BJ (cell line): ENCODE measurements at regions not wholly inside any gene's neighbourhood (a gene's known extent, or its start where the extent isn't known, plus 50 kb on each side); places are given as distances from the start of the nearest gene placed in this dataset.

Source experiments
- CTCF ChIA-PET: fragments of 350-600 bp; formaldehyde crosslinking; extraction: SDS; loops from one replicate; lab custom pipeline; 2021; ENCODE audit warnings: antibody characterized with exemption, inconsistent platforms; lab: Yijun Ruan, JAX
- POLR2A ChIA-PET: fragments of 300-600 bp; sonication (Branson Sonifier 250); formaldehyde crosslinking; extraction: SDS; loops from one replicate; lab custom pipeline; 2021; ENCODE audit warnings: antibody characterized with exemption; lab: Charles Lee
- DNase-seq: peaks from one replicate; pipeline ENCODE4 v3.0.0-alpha.2; 2011; ENCODE audit warnings: low read depth
- H3K27me3 ChIP-seq: 2 replicates; pipeline ENCODE4 v1.6.0; 2011; ENCODE audit warnings: low read length; ENCODE audit not compliant: control insufficient read depth, insufficient read depth
- H3K36me3 ChIP-seq: 2 replicates; pipeline ENCODE4 v1.5.1; 2011; ENCODE audit warnings: low read length; ENCODE audit not compliant: control insufficient read depth, insufficient read depth
- H3K4me3 ChIP-seq: 2 replicates; pipeline ENCODE4 v1.5.1; 2011; ENCODE audit warnings: low read depth, mild to moderate bottlenecking, control low read depth, low read length
- CTCF ChIP-seq: IDR thresholded peaks from 2 replicates; pipeline ENCODE4 v1.5.1; 2011; ENCODE audit warnings: low read depth, mild to moderate bottlenecking, control low read depth, inconsistent platforms, low read length, moderate library complexity; ENCODE audit not compliant: insufficient read depth

DNA sequence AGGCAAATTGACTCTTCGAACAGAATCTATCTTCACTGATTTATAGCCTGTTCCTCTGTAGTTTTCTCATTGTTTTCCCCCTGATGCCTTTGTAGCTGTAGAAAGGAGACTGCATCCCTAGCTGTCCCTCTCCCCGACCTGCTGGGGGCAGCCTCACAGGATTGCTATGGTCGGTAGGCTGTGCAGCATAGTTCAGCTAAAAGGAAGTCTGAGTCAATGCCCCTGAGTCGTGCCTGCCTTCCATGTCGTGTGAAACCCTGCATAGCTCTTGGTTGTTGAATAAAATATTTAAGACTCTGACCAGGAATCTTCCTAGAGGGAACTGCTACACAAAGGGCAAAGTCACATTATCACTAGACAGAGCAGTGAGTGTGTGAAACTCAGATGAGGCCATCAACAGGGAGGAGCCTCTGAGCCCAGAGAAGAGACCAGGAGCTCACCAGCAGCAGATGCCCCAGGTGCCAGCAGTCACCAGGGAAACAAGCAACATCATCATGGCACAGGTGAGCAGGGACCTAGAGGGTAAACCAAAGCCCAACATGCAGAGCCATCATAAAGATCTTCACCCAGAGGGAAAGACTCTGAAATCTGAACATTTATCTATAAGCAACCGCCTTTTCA is 108.4 kb upstream of the NBEA start:
- no peak for DNase-seq
- ChIA-PET CTCF (interaction anchor here (1.1 kb wide), 1 partner anchor 23 kb away, joined by 3 read pairs; no protein-coding TSS in a partner anchor), POLR2A (interaction anchor here (0.6 kb wide), 1 partner anchor 266 kb away, joined by 3 read pairs; no protein-coding TSS in a partner anchor)
- H3K36me3 ChIP-seq: no peaks in the 10 kb centered on the region
- no peak for TF ChIP-seq CTCF
- no peak overlapping the region for H3K4me3 ChIP-seq
- no peaks in the 10 kb centered on the region for H3K27me3 ChIP-seq

GRCh38 chr13:34842466-34842865 is 99.6 kb upstream of the NBEA start:
- DNase-seq: no peak
- CTCF ChIA-PET: no interaction called here
- no peaks in the 10 kb centered on the region for H3K27me3 ChIP-seq
- POLR2A ChIA-PET: no interaction called here
- no peaks in the 10 kb centered on the region for H3K36me3 ChIP-seq
- H3K4me3 ChIP-seq: no peak overlapping the region
- TF ChIP-seq CTCF: no peak

GRCh38 chr13:34847766-34848165 is 94.3 kb upstream of the NBEA start:
- Histone ChIP-seq H3K4me3 (no peak overlapping the region), H3K27me3 (no peaks in the 10 kb centered on the region), H3K36me3 (no peaks in the 10 kb centered on the region)
- no peak for DNase-seq
- CTCF ChIA-PET: no interaction called here
- POLR2A ChIA-PET: no interaction called here
- TF ChIP-seq CTCF: no peak

GRCh38 chr13:34849406-34849805 is 92.7 kb upstream of the NBEA start:
- CTCF ChIA-PET: no interaction called here
- no peak for DNase-seq
- POLR2A ChIA-PET: no interaction called here
- TF ChIP-seq CTCF: no peak
- no peaks in the 10 kb centered on the region for H3K27me3 ChIP-seq
- no peak overlapping the region for H3K4me3 ChIP-seq
- no peaks in the 10 kb centered on the region for H3K36me3 ChIP-seq

DNA sequence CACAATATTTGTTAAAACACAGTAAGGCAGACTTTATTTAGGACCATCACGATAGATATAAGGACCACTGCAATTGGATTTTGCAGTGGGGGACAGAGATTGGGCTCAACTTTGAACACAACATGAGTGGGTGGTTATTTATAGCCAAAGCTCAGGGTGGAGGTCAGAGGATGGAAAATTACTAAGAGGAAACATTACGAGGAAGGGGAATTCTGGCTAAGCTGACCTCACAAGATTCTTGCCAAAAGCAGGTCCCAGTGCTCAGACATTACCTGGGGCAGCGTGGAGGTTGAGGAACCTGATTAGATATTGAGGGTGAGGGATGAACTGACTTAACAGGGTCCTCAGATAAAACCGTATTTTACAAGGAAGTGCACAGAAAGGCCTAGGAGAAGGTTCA is 88.9 kb upstream of the NBEA start:
- POLR2A ChIA-PET: no interaction called here
- Histone ChIP-seq H3K4me3 (no peak overlapping the region), H3K27me3 (no peaks in the 10 kb centered on the region), H3K36me3 (no peaks in the 10 kb centered on the region)
- CTCF ChIA-PET: no interaction called here
- DNase-seq: no peak
- no peak for TF ChIP-seq CTCF
